ENCODE measurements at regions not wholly inside any gene's neighbourhood (a gene's known extent, or its start where the extent isn't known, plus 50 kb on each side); places are given as distances from the start of the nearest gene placed in this dataset.
"Not testable (repeated sequence)": the region's sequence is repeated elsewhere in the genome, so short reads cannot be mapped to it uniquely, and the experiment has no call there.

DNA sequence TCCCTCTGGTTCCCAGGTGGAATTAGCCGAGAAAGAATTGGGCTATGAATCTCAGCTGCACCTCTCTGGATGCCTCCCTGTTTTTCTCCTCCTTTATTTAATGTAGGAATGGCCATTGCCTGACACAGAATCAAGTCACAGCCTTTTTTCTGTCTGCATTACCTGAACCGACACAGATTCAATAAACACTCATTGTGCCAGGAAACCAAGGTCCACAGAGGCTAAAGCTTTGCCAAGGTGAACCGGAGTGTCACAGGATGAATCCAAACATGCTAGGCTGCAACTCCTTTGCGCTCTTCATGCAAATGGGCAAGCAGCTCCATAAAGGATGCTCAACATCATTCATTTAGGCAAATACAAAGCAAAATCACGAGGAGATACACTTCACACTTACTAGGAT, 199.8 kb upstream of the AGTR2 start:
- BruUV-seq (replicated peaks) = no TSS peak

GRCh38 chrX:115972717-115973116, 197.8 kb upstream of the AGTR2 start:
- intact Hi-C loops (cut with micrococcal nuclease; ENCODE audit: unreplicated experiment) = no loop called here
- no peak overlapping the region for H3K27ac Mint-ChIP-seq (ENCODE audit: unreplicated experiment)
- H3K36me3 Mint-ChIP-seq (ENCODE audit: insufficient read depth, unreplicated experiment) = no peaks in the 10 kb centered on the region
- H3K9me3 Mint-ChIP-seq (ENCODE audit: unreplicated experiment) = no peaks in the 10 kb centered on the region
- Histone ChIP-seq H3K4me1 (no peaks in the 10 kb centered on the region), H3K27me3 (replicated peaks; ENCODE audit: control insufficient read depth, insufficient read depth, low read length) (no peaks in the 10 kb centered on the region), H3K9me3 (no peaks in the 10 kb centered on the region), H3K36me3 (ENCODE audit: control insufficient read depth, insufficient read depth, low read length) (no peaks in the 10 kb centered on the region), H3K4me3 (ENCODE audit: low read depth, low read length) (no peak overlapping the region)
- BruUV-seq (replicated peaks) = no TSS peak
- H3K4me3 Mint-ChIP-seq (ENCODE audit: unreplicated experiment) = no peak overlapping the region
- CTCF ChIA-PET = no interaction called here
- POLR2A ChIA-PET = no interaction called here
- no peaks in the 10 kb centered on the region for H3K27me3 Mint-ChIP-seq (ENCODE audit: insufficient read depth, unreplicated experiment)
- H3K4me1 Mint-ChIP-seq (ENCODE audit: low read depth, unreplicated experiment) = no peaks in the 10 kb centered on the region
- no peak for DNase-seq
- TF ChIP-seq, protein P1, sequence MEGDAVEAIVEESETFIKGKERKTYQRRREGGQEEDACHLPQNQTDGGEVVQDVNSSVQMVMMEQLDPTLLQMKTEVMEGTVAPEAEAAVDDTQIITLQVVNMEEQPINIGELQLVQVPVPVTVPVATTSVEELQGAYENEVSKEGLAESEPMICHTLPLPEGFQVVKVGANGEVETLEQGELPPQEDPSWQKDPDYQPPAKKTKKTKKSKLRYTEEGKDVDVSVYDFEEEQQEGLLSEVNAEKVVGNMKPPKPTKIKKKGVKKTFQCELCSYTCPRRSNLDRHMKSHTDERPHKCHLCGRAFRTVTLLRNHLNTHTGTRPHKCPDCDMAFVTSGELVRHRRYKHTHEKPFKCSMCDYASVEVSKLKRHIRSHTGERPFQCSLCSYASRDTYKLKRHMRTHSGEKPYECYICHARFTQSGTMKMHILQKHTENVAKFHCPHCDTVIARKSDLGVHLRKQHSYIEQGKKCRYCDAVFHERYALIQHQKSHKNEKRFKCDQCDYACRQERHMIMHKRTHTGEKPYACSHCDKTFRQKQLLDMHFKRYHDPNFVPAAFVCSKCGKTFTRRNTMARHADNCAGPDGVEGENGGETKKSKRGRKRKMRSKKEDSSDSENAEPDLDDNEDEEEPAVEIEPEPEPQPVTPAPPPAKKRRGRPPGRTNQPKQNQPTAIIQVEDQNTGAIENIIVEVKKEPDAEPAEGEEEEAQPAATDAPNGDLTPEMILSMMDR (IDR thresholded peaks at IDR 0.05; ENCODE audit: insufficient read depth in 1 of 2, low read depth in 1 of 2, low read length in 1 of 2, severe bottlenecking in 1 of 2, unreplicated experiment in 1 of 2) = no peak

More for the DNA sequence above, 199.8 kb upstream of the AGTR2 start:
- Mint-ChIP-seq H3K27me3 (ENCODE audit: insufficient read depth, unreplicated experiment) (no peaks in the 10 kb centered on the region), H3K4me1 (ENCODE audit: low read depth, unreplicated experiment) (no peaks in the 10 kb centered on the region), H3K27ac (ENCODE audit: unreplicated experiment) (no peak overlapping the region), H3K36me3 (ENCODE audit: insufficient read depth, unreplicated experiment) (no peaks in the 10 kb centered on the region), H3K9me3 (ENCODE audit: unreplicated experiment) (no peaks in the 10 kb centered on the region), H3K4me3 (ENCODE audit: unreplicated experiment) (no peak overlapping the region)
- ChIA-PET POLR2A (no interaction called here), CTCF (no interaction called here)
- H3K9me3 ChIP-seq = no peaks in the 10 kb centered on the region
- intact Hi-C loops (cut with micrococcal nuclease; ENCODE audit: unreplicated experiment) = no loop called here
- H3K36me3 ChIP-seq (ENCODE audit: control insufficient read depth, insufficient read depth, low read length) = no peaks in the 10 kb centered on the region
- no peak overlapping the region for H3K4me3 ChIP-seq (ENCODE audit: low read depth, low read length)
- DNase-seq = no peak
- TF ChIP-seq, protein P1 (IDR thresholded peaks at IDR 0.05; ENCODE audit: insufficient read depth in 1 of 2, low read depth in 1 of 2, low read length in 1 of 2, severe bottlenecking in 1 of 2, unreplicated experiment in 1 of 2) = no peak
- H3K4me1 ChIP-seq = no peaks in the 10 kb centered on the region
- no peaks in the 10 kb centered on the region for H3K27me3 ChIP-seq (replicated peaks; ENCODE audit: control insufficient read depth, insufficient read depth, low read length)

- no peaks in the 10 kb centered on the region for H3K27me3 Mint-ChIP-seq (ENCODE audit: insufficient read depth, unreplicated experiment)
- no peaks in the 10 kb centered on the region for H3K9me3 Mint-ChIP-seq (ENCODE audit: unreplicated experiment)
- CTCF ChIA-PET = no interaction called here
- H3K27me3 ChIP-seq (replicated peaks; ENCODE audit: control insufficient read depth, insufficient read depth, low read length) = no peaks in the 10 kb centered on the region
- TF ChIP-seq, protein P1 (IDR thresholded peaks at IDR 0.05; ENCODE audit: insufficient read depth in 1 of 2, low read depth in 1 of 2, low read length in 1 of 2, severe bottlenecking in 1 of 2, unreplicated experiment in 1 of 2) = no peak
- no peaks in the 10 kb centered on the region for H3K9me3 ChIP-seq
- no peaks in the 10 kb centered on the region for H3K36me3 Mint-ChIP-seq (ENCODE audit: insufficient read depth, unreplicated experiment)
- H3K4me3 ChIP-seq (ENCODE audit: low read depth, low read length) = no peak overlapping the region
- POLR2A ChIA-PET = no interaction called here
- no peaks in the 10 kb centered on the region for H3K4me1 Mint-ChIP-seq (ENCODE audit: low read depth, unreplicated experiment)
- no TSS peak for BruUV-seq (replicated peaks)
- intact Hi-C loops (cut with micrococcal nuclease; ENCODE audit: unreplicated experiment) = no loop called here
- no peaks in the 10 kb centered on the region for H3K4me1 ChIP-seq
- H3K36me3 ChIP-seq (ENCODE audit: control insufficient read depth, insufficient read depth, low read length) = no peaks in the 10 kb centered on the region
- no peak overlapping the region for H3K4me3 Mint-ChIP-seq (ENCODE audit: unreplicated experiment)
- no peak for DNase-seq
- H3K27ac Mint-ChIP-seq (ENCODE audit: unreplicated experiment) = no peak overlapping the region
These were observed 192.5 kb upstream of the AGTR2 start for GRCh38 chrX:115978068-115978467.

DNA sequence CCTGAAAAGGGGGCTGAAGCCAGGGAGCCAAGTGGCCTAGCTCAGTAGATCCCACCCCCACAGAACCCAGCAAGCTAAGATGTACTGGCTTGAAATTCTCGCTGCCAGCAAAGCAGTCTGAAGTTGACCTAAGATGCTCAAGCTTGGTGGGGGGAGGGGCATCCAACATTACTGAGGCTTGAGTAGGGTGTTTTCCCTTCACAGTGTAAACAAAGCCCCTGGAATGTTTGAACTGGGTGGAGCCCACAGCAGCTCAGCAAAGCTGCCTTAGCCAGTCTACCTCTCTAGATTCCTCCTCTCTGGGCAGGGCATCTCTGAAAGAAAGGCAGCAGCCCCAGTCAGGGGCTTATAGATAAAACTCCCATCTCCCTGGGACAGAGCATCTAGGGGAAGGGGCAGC, 187.4 kb upstream of the AGTR2 start:
- not testable (repeated sequence) for H3K4me1 ChIP-seq

DNA sequence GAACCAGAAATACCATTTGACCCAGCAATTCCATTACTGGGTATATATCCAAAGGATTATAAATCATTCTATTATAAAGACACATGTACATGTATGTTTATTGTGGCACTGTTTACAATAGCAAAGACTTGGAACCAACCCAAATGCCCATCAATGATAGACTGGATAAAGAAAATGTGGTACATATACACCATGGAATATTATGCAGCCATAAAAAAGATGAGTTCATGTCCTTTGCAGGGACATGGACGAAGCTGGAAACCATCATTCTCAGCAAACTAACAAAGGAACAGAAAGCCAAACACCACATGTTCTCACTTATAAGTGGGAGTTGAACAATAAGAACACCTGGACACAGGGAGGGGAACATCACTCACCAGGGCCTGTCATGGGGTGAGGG, 183.1 kb upstream of the AGTR2 start:
- H3K4me1 Mint-ChIP-seq (ENCODE audit: low read depth, unreplicated experiment); BruUV-seq (replicated peaks); H3K9me3 ChIP-seq; H3K4me3 Mint-ChIP-seq (ENCODE audit: unreplicated experiment); H3K27me3 Mint-ChIP-seq (ENCODE audit: insufficient read depth, unreplicated experiment); POLR2A ChIA-PET; H3K4me3 ChIP-seq (ENCODE audit: low read depth, low read length); DNase-seq; intact Hi-C loops (cut with micrococcal nuclease; ENCODE audit: unreplicated experiment); CTCF ChIA-PET; H3K36me3 Mint-ChIP-seq (ENCODE audit: insufficient read depth, unreplicated experiment); H3K27me3 ChIP-seq (replicated peaks; ENCODE audit: control insufficient read depth, insufficient read depth, low read length); H3K27ac Mint-ChIP-seq (ENCODE audit: unreplicated experiment); H3K36me3 ChIP-seq (ENCODE audit: control insufficient read depth, insufficient read depth, low read length); H3K4me1 ChIP-seq: not testable (repeated sequence)
- H3K9me3 Mint-ChIP-seq (ENCODE audit: unreplicated experiment) = peaks cover 15% of the 10 kb centered on the region

More for the DNA sequence above, 187.4 kb upstream of the AGTR2 start:
- CTCF ChIA-PET; H3K9me3 ChIP-seq; BruUV-seq (replicated peaks); H3K4me1 Mint-ChIP-seq (ENCODE audit: low read depth, unreplicated experiment); POLR2A ChIA-PET; H3K27ac Mint-ChIP-seq (ENCODE audit: unreplicated experiment); H3K36me3 Mint-ChIP-seq (ENCODE audit: insufficient read depth, unreplicated experiment); intact Hi-C loops (cut with micrococcal nuclease; ENCODE audit: unreplicated experiment); H3K27me3 ChIP-seq (replicated peaks; ENCODE audit: control insufficient read depth, insufficient read depth, low read length); H3K27me3 Mint-ChIP-seq (ENCODE audit: insufficient read depth, unreplicated experiment); H3K36me3 ChIP-seq (ENCODE audit: control insufficient read depth, insufficient read depth, low read length); H3K4me3 Mint-ChIP-seq (ENCODE audit: unreplicated experiment); H3K4me3 ChIP-seq (ENCODE audit: low read depth, low read length): not testable (repeated sequence)
- peaks cover 15% of the 10 kb centered on the region for H3K9me3 Mint-ChIP-seq (ENCODE audit: unreplicated experiment)
- peak; percentile 50 to 61 for DNase-seq
